H1 (cell line): ENCODE measurements at regions not wholly inside any gene's neighbourhood (a gene's known extent, or its start where the extent isn't known, plus 50 kb on each side); places are given as distances from the start of the nearest gene placed in this dataset.

ENCODE experiments used
- CTCF ChIA-PET: fragments of 300-600 bp; sonication (Branson Sonifier 250); formaldehyde crosslinking; loops from one replicate; lab custom pipeline; 2021; ENCODE audit not compliant: partially characterized antibody; lab: Charles Lee
- POLR2A ChIA-PET: fragments of 300-600 bp; sonication (Branson Sonifier 250); formaldehyde crosslinking; loops from one replicate; lab custom pipeline; 2021; ENCODE audit warnings: inconsistent platforms; ENCODE audit not compliant: partially characterized antibody; lab: Charles Lee
- DNase-seq, 2 experiments: peaks; one replicate each; pipeline versions ENCODE4 v3.0.0 to v3.0.0-alpha.2; 2010 to 2022; ENCODE audit warnings: low spot score in 2 of 2, low read depth in 1 of 2, mixed read lengths in 1 of 2
- FAIRE-seq: peaks from 2 replicates; lab custom pipeline; 2011; peaks lifted over from hg19 to GRCh38; lab: Jason Lieb, UNC
- H2AFZ ChIP-seq: 2 replicates; pipeline ENCODE4 v1.8.1; 2012; ENCODE audit warnings: low read length, inconsistent platforms
- H2AK5ac ChIP-seq: 2 replicates; pipeline ENCODE4 v1.6.1; 2013; ENCODE audit warnings: low read depth, low read length
- H2BK120ac ChIP-seq: replicated peaks from 2 replicates; pipeline ENCODE3; 2013; ENCODE audit warnings: low read depth, low read length, inconsistent platforms
- H2BK12ac ChIP-seq: 2 replicates; pipeline ENCODE4 v1.6.1; 2013; ENCODE audit warnings: low read depth, low read length
- H2BK15ac ChIP-seq: 2 replicates; pipeline ENCODE4 v1.6.1; 2013; ENCODE audit warnings: low read length
- H2BK20ac ChIP-seq: 2 replicates; pipeline ENCODE4 v1.6.1; 2013; ENCODE audit warnings: low read length
- H2BK5ac ChIP-seq: 2 replicates; pipeline ENCODE4 v1.6.1; 2013; ENCODE audit warnings: low read depth, low read length
- H3K14ac ChIP-seq: 2 replicates; pipeline ENCODE4 v1.6.1; 2013; ENCODE audit warnings: inconsistent platforms; ENCODE audit not compliant: insufficient read length
- H3K18ac ChIP-seq: 2 replicates; pipeline ENCODE4 v1.6.1; 2013; ENCODE audit warnings: low read length; ENCODE audit errors: extremely low read depth
- H3K23ac ChIP-seq: 2 replicates; pipeline ENCODE4 v1.6.1; 2013; ENCODE audit warnings: inconsistent platforms; ENCODE audit not compliant: insufficient read length
- H3K23me2 ChIP-seq: 2 replicates; pipeline ENCODE4 v1.6.1; 2013; ENCODE audit warnings: low read depth, low read length
- H3K27ac ChIP-seq: 2 replicates; pipeline ENCODE4 v1.6.1; 2011; ENCODE audit warnings: low read depth, low read length, inconsistent platforms
- H3K27me3 ChIP-seq, 4 experiments: replicated peaks in 1 of 4; 1 replicate in 1 of 4; 2 replicates in 3 of 4; pipeline versions ENCODE4 v1.6.1 to v1.8.1; 2011 to 2013; ENCODE audit warnings: low read length in 3 of 4, mild to moderate bottlenecking in 3 of 4, inconsistent platforms in 2 of 4, mixed read lengths in 2 of 4, moderate library complexity in 1 of 4; ENCODE audit not compliant: control insufficient read depth in 3 of 4, insufficient read depth in 3 of 4; ENCODE audit errors: extremely low read depth in 1 of 4
- H3K36me3 ChIP-seq, 4 experiments: 2 replicates each; pipeline versions ENCODE4 v1.6.1 to v1.8.1; 2011 to 2013; ENCODE audit warnings: mild to moderate bottlenecking in 4 of 4, low read length in 3 of 4, moderate library complexity in 2 of 4, control low read depth in 1 of 4, inconsistent platforms in 1 of 4; ENCODE audit not compliant: insufficient read depth in 4 of 4, control insufficient read depth in 2 of 4
- H3K4ac ChIP-seq: replicated peaks from 2 replicates; pipeline ENCODE3; 2013; ENCODE audit warnings: low read length, low read depth, mixed read lengths, inconsistent platforms; ENCODE audit not compliant: insufficient read length
- H3K4me1 ChIP-seq, 4 experiments: replicated peaks in 1 of 4; 1 replicate in 1 of 4; 2 replicates in 3 of 4; pipeline versions ENCODE4 v1.6.1 to v1.8.1; 2011 to 2013; ENCODE audit warnings: low read length in 3 of 4, inconsistent platforms in 2 of 4, mixed read lengths in 1 of 4; ENCODE audit not compliant: insufficient read depth in 4 of 4, control insufficient read depth in 3 of 4
- H3K4me2 ChIP-seq, 2 experiments: 2 replicates each; pipeline versions ENCODE4 v1.6.1 to v1.8.1; 2011 to 2013; ENCODE audit warnings: low read depth in 2 of 2, low read length in 2 of 2, control low read depth in 1 of 2, inconsistent platforms in 1 of 2, mild to moderate bottlenecking in 1 of 2; ENCODE audit not compliant: insufficient read depth in 1 of 2
- H3K4me3 ChIP-seq, 4 experiments: fragments of 200-600, 300-600 bp in 1 of 4; sonication (generic), shearing (Covaris generic), sonication (Bioruptor Twin) in 1 of 4; 2 replicates each; pipeline versions ENCODE4 v1.5.1 to v1.8.1; 2011 to 2016; ENCODE audit warnings: low read length in 4 of 4, low read depth in 3 of 4, control low read depth in 2 of 4, inconsistent platforms in 2 of 4, mild to moderate bottlenecking in 2 of 4, mixed read lengths in 1 of 4, moderate library complexity in 1 of 4; ENCODE audit not compliant: insufficient read depth in 2 of 4; ENCODE audit errors: extremely low read depth in 1 of 4
- H3K56ac ChIP-seq: replicated peaks from 2 replicates; pipeline ENCODE3; 2013; ENCODE audit warnings: low read depth, mild to moderate bottlenecking, mixed read lengths, low read length, inconsistent platforms; ENCODE audit not compliant: insufficient read length
- H3K79me1 ChIP-seq: 2 replicates; pipeline ENCODE4 v1.6.1; 2013; ENCODE audit warnings: low read depth, low read length, control low read depth
- H3K79me2 ChIP-seq, 2 experiments: 2 replicates each; pipeline versions ENCODE4 v1.6.1 to v1.8.1; 2012 to 2013; ENCODE audit warnings: low read length in 2 of 2, mild to moderate bottlenecking in 2 of 2, inconsistent platforms in 1 of 2; ENCODE audit not compliant: insufficient read depth in 2 of 2, control insufficient read depth in 1 of 2
- H3K9ac ChIP-seq, 4 experiments: replicated peaks in 1 of 4; 1 replicate in 1 of 4; 2 replicates in 3 of 4; pipeline versions ENCODE4 v1.6.1 to v1.8.1; 2011 to 2013; ENCODE audit warnings: low read depth in 3 of 4, low read length in 3 of 4, control low read depth in 2 of 4, mild to moderate bottlenecking in 2 of 4, moderate library complexity in 2 of 4, inconsistent platforms in 1 of 4; ENCODE audit errors: extremely low read depth in 1 of 4
- H3K9me3 ChIP-seq, 2 experiments: 2 replicates each; pipeline versions ENCODE4 v1.6.1 to v1.8.1; 2012 to 2013; ENCODE audit warnings: mild to moderate bottlenecking in 2 of 2, moderate library complexity in 2 of 2, control low read depth in 1 of 2, inconsistent platforms in 1 of 2, low read depth in 1 of 2, low read length in 1 of 2, mixed read lengths in 1 of 2; ENCODE audit not compliant: insufficient read depth in 2 of 2
- H4K20me1 ChIP-seq, 2 experiments: replicated peaks in 1 of 2; 2 replicates each; pipeline versions ENCODE3 to v1.8.1; 2011 to 2013; ENCODE audit warnings: inconsistent platforms in 2 of 2, low read length in 2 of 2, mild to moderate bottlenecking in 1 of 2; ENCODE audit not compliant: insufficient read depth in 2 of 2, control insufficient read depth in 1 of 2
- H4K5ac ChIP-seq: 2 replicates; pipeline ENCODE4 v1.6.1; 2013; ENCODE audit warnings: low read length, low read depth, mixed read lengths, inconsistent platforms; ENCODE audit not compliant: insufficient read length
- H4K8ac ChIP-seq: 2 replicates; pipeline ENCODE4 v1.8.0; 2013; ENCODE audit warnings: mild to moderate bottlenecking, moderate library complexity, low read length, inconsistent platforms; ENCODE audit not compliant: insufficient read depth; ENCODE audit errors: extremely low read depth
- H4K91ac ChIP-seq: replicated peaks from 2 replicates; pipeline ENCODE3; 2013; ENCODE audit warnings: low read length, mixed read lengths, inconsistent platforms; ENCODE audit not compliant: insufficient read length
- CBX8 ChIP-seq: fragments of 300-800, 300-1000 bp; sonication (generic); IDR thresholded peaks from 2 replicates; pipeline ENCODE4 v1.7.1; 2016; ENCODE audit warnings: low read depth, low read length, borderline replicate concordance
- EP300 ChIP-seq, 2 experiments: IDR thresholded peaks; 1 replicate in 1 of 2; 2 replicates in 1 of 2; pipeline ENCODE4 v1.6.1; 2011 to 2012; ENCODE audit warnings: low read depth in 2 of 2, low read length in 2 of 2, mild to moderate bottlenecking in 2 of 2, borderline replicate concordance in 1 of 2, inconsistent platforms in 1 of 2, moderate library complexity in 1 of 2
- GABPA ChIP-seq: IDR thresholded peaks from 2 replicates; pipeline ENCODE4 v1.6.1; 2011; ENCODE audit warnings: mild to moderate bottlenecking, low read length, moderate library complexity, borderline replicate concordance; ENCODE audit not compliant: insufficient read depth
- HDAC6 ChIP-seq: IDR thresholded peaks from one replicate; pipeline ENCODE4 v1.7.1; 2012; ENCODE audit warnings: low read depth, mild to moderate bottlenecking, inconsistent platforms, low read length, moderate library complexity
- KDM1A ChIP-seq: fragments of 200-600, 300-600 bp; sonication (generic); IDR thresholded peaks from 2 replicates; pipeline ENCODE4 v1.7.1; 2016; ENCODE audit warnings: mild to moderate bottlenecking, low read length, borderline replicate concordance
- NANOG ChIP-seq: IDR thresholded peaks from 2 replicates; pipeline ENCODE4 v1.6.1; 2011; ENCODE audit warnings: low read length, low read depth, mild to moderate bottlenecking, inconsistent platforms; ENCODE audit not compliant: insufficient read depth, poor library complexity, severe bottlenecking
- POU5F1 ChIP-seq: IDR thresholded peaks from 2 replicates; pipeline ENCODE4 v1.6.1; 2011; ENCODE audit warnings: low read depth, mild to moderate bottlenecking, low read length, moderate library complexity
- SIRT6 ChIP-seq: IDR thresholded peaks from one replicate; pipeline ENCODE4 v1.7.1; 2012; ENCODE audit warnings: low read length, inconsistent platforms
- SP2 ChIP-seq: IDR thresholded peaks from 2 replicates; pipeline ENCODE4 v1.6.1; 2012; ENCODE audit warnings: mild to moderate bottlenecking, low read length, inconsistent platforms
- SP4 ChIP-seq: IDR thresholded peaks from 2 replicates; pipeline ENCODE4 v1.6.1; 2012; ENCODE audit warnings: low read length, inconsistent platforms
- SUZ12 ChIP-seq: fragments of 200-600 bp; sonication (generic); IDR thresholded peaks from 2 replicates; pipeline ENCODE4 v1.6.1; 2012; ENCODE audit warnings: mild to moderate bottlenecking, inconsistent platforms, low read length, moderate library complexity, mixed read lengths
- ZNF274 ChIP-seq: IDR thresholded peaks from 2 replicates; pipeline ENCODE4 v1.7.0; 2012; ENCODE audit warnings: low read length, borderline replicate concordance; ENCODE audit errors: extremely low read depth
- WGBS, 2 experiments: shearing (Covaris generic) in 1 of 2; methylation state at CpG; one replicate each; pipeline versions ENCODE4 v1.1.6 to v1.1.7; 2013 to 2015; ENCODE audit warnings: low lambda C conversion rate in 2 of 2, mixed read lengths in 2 of 2, inconsistent platforms in 1 of 2, low coverage in 1 of 2, missing lambda C conversion rate in 1 of 2; ENCODE audit not compliant: insufficient replicate concordance in 2 of 2, insufficient coverage in 1 of 2, insufficient read length in 1 of 2; ENCODE audit errors: extremely low coverage in 1 of 2, missing lambda C conversion rate in 1 of 2; 5-methylcytosine and 5-hydroxymethylcytosine counted together
- TF ChIP-seq, protein P1 (sequence below): IDR thresholded peaks from 2 replicates; pipeline ENCODE4 v1.6.1; 2011; ENCODE audit warnings: low read length, improper control_type of control experiment

DNA sequence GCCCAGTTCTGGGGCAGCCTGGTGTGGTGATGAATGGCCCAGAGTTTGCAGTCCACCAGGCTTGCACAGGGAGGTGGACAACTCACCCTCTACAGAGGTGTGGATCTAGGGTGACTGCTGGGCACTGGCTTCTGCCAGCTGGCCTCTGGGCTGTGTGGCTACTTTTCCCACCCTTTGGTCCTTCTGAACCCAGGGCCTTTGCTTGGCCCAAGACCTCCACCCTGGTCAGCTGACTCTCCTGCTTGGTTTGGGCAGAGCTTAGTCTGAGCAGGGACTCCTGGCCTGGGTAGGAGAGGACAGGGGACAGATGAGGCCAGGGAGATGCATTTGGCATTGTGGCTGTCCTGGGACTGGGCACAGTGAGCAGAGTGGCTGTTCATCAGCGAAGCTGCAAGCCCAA is 83.0 kb upstream of the SHANK2 start:
- no peak overlapping the region for H3K23ac ChIP-seq
- H3K9ac ChIP-seq: no peak overlapping the region
- ChIA-PET CTCF (interaction anchor here (3.3 kb wide), 1 partner anchor 7 kb away, joined by 10 read pairs; no protein-coding TSS in a partner anchor), POLR2A (no interaction called here)
- H2BK20ac ChIP-seq: no peak overlapping the region
- H2BK12ac ChIP-seq: no peak overlapping the region
- no peak overlapping the region for H4K8ac ChIP-seq
- H2AFZ ChIP-seq: no peak overlapping the region
- peaks cover 25 to 37% of the 10 kb centered on the region in 2 experiments for H3K9me3 ChIP-seq
- H3K4ac ChIP-seq: no peak overlapping the region
- no peaks in the 10 kb centered on the region for H3K79me1 ChIP-seq
- no peak overlapping the region for H3K56ac ChIP-seq
- H4K91ac ChIP-seq: no peak overlapping the region
- H3K4me2 ChIP-seq: no peak overlapping the region
- H3K18ac ChIP-seq: no peak overlapping the region
- H3K79me2 ChIP-seq: no peaks in the 10 kb centered on the region
- no peaks in the 10 kb centered on the region for H3K36me3 ChIP-seq
- H2BK120ac ChIP-seq: no peak overlapping the region
- no peak overlapping the region for H3K4me3 ChIP-seq
- no peak overlapping the region for H3K14ac ChIP-seq
- H2AK5ac ChIP-seq: no peak overlapping the region
- no peak overlapping the region for H2BK15ac ChIP-seq
- H3K23me2 ChIP-seq: no peaks in the 10 kb centered on the region
- H4K20me1 ChIP-seq: no peaks in the 10 kb centered on the region
- H2BK5ac ChIP-seq: no peak overlapping the region
- H3K27me3 ChIP-seq: 0 out of 7 replicates have a peak, but pooled peaks cover 0 to 3% (median 0%) of the 10 kb centered on the region in 4 experiments
- no peak overlapping the region for H4K5ac ChIP-seq
- no peak for DNase-seq
- no peak overlapping the region for H3K27ac ChIP-seq
- WGBS, 2 experiments: 75% methylated on average over 1 of the region's 1 CpG; no CpG with 5 or more reads in 1 of the 2 experiments
- no peak for FAIRE-seq
- peaks cover 0 to 5% (median 0%) of the 10 kb centered on the region in 4 experiments; a peak in 1 of 7 replicates for H3K4me1 ChIP-seq
- no peak for TF ChIP-seq CBX8
- TF ChIP-seq GABPA: no peak
- TF ChIP-seq SP2: no peak
- no peak for TF ChIP-seq HDAC6
- no peak for TF ChIP-seq SP4
- no peak for TF ChIP-seq NANOG
- no peak for TF ChIP-seq SUZ12
- TF ChIP-seq ZNF274: no peak
- TF ChIP-seq POU5F1: no peak
- TF ChIP-seq EP300 (IDR thresholded peaks at IDR 0.05; ENCODE audit: borderline replicate concordance in 1 of 2, low read depth in 2 of 2, low read length in 2 of 2): no peak
- TF ChIP-seq SIRT6: no peak
- TF ChIP-seq, protein P1, sequence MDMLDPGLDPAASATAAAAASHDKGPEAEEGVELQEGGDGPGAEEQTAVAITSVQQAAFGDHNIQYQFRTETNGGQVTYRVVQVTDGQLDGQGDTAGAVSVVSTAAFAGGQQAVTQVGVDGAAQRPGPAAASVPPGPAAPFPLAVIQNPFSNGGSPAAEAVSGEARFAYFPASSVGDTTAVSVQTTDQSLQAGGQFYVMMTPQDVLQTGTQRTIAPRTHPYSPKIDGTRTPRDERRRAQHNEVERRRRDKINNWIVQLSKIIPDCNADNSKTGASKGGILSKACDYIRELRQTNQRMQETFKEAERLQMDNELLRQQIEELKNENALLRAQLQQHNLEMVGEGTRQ: no peak
- no peak for TF ChIP-seq KDM1A
